ENCODE measurements at regions not wholly inside any gene's neighbourhood (a gene's known extent, or its start where the extent isn't known, plus 50 kb on each side); places are given as distances from the start of the nearest gene placed in this dataset.
"Not testable (repeated sequence)": the region's sequence is repeated elsewhere in the genome, so short reads cannot be mapped to it uniquely, and the experiment has no call there.

DNA sequence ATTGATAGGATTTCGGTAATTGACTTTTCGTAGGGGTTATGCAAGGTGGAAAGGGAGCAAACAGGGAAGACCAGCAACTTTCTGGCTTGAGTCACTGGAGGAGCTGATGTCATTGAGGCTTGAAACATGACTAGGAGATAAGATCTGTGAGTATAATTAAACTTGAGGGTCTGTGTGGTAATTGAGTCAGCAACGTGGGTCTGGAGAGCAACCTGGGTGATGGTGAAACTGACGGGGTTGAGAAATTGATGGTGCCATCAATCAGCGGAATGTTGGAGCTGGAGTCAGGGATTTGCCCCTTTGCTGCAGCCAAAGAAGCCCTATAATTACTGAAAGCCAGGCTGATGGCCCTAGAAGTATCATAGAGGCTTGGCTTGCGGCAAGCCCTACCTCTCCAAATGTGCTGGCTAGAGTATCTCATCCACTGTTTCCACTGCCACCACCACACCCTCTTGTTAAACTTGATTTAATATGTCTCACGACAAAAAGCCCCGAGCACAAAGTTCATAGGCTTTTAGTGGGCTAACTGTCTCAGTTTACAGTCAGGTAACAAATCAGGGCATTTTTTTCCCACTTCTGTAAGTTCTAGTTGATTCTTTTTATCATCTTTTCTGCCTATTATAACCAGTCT, 186.9 kb upstream of the ELAC2 start:
- no peak for DNase-seq

DNA sequence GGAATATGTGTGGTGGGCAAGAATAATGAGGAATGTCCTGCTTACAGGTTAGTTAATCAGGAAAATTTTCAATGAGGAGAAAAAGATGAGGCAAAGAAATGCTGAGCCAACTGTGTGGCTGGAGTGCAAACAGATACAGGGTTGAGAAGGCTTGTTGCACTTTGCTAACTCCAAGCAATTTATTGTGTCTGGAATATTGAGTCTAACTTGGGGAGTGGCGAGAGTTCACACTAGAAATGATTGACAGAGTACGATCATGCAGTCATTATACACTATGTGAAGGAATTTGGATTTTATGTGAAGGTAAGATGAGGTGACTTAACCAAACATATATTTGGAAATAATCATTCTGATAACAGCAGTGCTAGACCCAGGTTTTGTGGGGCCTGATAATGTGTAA, 185.0 kb upstream of the ELAC2 start:
- DNase-seq = no peak

DNA sequence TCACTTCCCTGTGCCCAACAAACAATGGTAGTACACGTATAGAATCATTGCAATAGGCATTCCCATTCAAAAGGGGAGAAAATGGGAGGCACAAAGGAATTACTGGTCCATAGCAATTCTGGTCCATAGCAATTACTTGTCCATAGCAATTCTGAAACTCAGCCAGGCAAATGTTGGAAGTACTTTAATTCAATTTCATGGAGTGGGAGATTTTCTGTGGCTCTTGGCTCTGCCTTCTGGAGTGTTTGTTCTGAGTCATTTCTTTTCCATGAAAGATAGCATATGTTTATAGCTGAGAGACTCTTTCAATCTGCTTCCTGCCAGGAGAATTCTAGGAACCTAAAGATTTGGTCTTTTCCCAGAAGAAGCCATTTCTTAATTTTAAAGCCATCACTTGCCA, 182.8 kb upstream of the ELAC2 start:
- no peak for DNase-seq

- no peak for DNase-seq
Observed at GRCh38 chr17:13199425-13199824, 181.6 kb upstream of the ELAC2 start.

DNA sequence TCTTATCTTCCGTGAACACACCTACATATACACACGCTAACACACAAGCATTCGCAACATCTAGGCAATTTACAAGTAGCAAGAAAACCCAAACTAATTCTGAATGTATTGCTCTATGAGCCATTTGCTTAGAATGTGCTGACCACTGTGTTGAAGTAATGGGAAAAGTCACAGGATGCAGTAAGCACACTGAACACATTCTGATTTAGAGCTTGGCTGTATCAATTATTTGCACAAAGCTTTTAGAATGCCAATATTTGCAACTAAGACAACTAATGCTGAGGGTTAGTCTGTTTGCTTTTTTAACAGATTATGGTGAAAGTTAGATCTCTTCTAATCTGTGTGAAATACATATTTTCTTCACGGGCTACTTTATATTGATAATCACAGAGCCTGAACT, 179.8 kb upstream of the ELAC2 start:
- no peak for DNase-seq

DNA sequence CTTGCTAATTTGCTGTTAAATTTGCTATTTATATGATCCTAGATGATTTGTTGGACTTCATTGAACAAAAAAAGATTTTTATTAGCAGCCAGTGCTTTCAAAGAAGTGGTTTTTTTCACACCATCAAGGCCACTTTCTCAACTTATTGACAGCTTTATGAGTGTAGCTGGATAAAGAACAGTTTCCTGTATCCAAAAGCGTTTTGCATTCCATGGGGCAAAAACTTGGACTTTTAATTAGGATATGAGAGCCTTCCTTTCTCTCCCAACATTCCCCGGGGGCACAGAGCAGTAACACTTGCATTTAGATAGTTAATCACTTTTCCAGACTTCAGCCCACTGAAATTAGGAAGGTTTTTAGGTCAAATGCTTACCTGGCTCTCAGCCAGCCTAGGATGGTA, 177.1 kb upstream of the ELAC2 start:
- DNase-seq = no peak

- DNase-seq = no peak
Observed at GRCh38 chr17:13182854-13183253, 165.0 kb upstream of the ELAC2 start.

DNA sequence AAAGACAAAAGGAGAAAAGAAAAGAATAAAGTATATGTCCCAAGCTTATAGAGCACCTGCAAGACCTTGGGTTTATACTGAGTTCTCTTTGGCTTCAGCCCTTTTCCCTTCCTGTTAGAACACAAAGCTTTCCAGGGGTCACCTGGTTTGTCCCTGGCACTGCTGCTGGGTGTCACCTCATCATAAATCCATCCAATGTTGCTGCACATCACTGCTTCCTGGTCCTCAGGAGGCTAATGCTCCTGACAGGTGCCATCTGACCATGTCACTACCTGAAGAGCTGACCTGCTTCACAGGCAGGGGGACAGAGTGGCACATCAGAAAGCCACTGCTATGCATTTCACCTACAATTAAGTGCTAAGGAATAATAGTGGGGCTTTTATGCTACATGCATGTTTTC, 164.6 kb upstream of the ELAC2 start:
- no peak for DNase-seq

- no peak for DNase-seq
Observed at GRCh38 chr17:13181683-13182082, 163.9 kb upstream of the ELAC2 start.

- no peak for DNase-seq
Observed at GRCh38 chr17:13176436-13176835, 158.6 kb upstream of the ELAC2 start.

DNA sequence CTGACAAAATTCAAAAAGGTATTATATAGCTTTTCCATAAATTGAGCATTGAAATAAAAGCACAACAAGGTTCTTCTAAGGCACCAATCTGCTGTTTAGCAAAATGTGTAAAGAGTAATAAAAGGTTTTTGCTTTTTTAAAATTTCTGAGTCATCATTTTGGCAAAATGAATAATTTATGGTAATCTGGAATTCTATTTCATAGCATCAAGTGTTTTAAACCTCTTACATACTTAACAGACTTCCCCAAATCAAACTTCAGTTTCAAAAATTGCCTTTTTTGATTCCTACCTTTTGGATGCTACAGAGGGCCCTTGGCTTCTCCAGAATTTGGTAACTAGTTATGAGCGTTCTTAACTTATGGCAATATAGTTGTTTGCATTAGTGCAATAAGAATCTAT, 154.0 kb upstream of the ELAC2 start:
- no peak for DNase-seq

DNA sequence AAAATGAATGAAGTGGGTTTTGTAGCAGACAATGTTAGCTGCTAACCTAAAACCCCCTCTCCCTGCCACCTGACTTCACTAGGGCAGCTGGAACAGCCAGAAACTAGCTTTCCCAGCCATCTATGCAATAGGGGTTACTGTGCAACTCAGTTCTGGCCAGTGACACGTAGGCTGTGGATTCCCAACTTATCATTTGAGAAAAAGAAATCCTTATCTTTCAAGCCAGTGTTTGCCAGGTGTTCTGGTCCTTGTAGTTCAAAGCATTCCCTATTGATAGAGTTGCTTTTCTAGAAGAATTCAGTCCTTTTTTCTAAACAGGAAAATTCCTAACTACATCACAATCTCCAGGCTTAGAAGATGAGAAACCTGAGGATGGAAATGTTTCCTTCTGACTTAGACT, 144.5 kb upstream of the ELAC2 start:
- DNase-seq = no peak

DNA sequence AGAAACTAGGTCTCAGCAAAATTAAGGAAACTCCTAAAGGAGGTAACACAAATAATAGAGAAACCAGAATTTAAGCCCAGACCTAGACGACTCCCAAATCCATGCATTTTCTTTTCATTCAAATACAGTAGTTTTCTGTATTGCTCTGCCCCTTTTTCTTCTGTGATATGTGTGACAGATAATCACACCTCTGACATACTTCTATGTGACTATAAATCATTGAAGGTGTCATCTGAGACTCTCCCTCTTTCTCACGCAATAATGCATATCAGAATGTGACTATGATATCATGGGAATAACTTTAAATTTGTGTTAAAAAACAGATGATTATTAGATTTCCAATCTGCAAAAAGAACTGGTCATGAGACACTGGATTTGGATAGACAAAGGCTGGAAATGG, 143.0 kb upstream of the ELAC2 start:
- DNase-seq = no peak

DNA sequence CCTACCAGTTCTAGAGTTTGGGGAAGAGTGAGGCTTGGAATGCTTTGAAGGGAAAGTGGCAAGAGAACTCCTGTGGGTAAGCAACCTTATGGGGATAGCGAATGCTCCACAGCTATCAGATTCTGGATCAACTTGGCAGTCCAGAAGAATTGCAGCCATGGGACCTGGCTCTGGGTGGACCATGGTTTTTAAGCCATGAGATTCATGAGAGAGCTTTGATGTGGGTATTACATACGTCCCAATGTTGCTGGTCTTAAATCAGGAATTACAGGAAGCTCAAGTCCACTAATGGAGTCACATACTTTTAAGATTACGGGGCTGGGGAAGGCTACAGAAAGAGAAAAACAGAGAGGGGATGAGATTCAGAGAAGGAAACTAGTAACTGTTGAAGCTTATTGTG, 142.5 kb upstream of the ELAC2 start:
- no peak for DNase-seq

DNA sequence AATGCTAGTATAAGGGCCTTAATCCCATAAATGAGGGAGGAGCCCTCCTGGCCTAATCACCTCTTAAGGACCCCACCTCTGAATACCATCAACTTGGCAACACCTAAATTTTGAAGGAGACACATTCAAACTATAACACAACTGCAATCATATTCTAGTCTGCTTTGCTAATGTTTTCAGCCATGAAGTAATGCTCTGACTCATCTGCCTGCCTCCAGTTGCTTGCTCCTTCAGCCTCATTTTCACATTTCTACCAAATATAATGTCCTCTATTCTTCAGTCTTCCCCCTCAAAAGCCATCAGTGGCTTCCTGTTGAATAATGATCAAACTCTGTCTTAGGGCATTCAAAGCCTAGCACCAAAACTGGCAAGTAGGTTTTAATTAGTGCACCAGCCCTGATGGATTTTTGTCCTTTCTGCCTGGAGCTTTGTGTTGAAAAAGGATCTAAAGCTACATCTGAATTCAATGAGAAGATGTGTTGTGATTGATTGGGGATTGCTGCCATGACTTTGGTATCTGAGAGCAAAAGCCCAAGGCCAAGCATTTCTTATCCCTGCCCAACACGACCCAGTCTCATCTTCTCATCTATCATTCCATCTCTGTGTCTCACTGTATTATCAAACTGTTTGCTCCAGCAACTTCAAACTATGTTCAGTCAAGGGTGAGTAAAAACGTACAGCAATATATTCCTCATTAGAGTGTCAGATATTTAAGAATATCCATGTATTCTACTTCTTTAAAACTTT, 140.8 kb upstream of the ELAC2 start:
- DNase-seq = no peak

DNA sequence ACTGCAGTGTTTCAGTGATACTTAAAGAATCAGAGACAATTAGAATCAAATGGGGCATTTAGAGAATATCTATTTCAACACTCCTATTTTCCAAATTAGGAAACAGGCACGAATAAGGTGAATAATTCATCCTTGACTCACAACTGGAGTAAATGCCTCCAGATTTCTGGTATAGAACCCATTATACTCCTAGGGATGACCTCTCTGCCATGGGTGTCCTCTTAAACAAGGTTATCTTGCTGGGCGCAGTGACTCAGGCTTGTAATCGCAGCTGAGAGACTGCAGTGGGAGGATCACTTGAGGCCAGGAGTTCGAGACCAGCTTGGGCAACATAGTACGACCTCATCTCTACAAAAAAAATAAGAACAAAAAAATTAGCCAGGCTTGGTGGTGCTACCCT, 139.8 kb upstream of the ELAC2 start:
- no peak for DNase-seq

DNA sequence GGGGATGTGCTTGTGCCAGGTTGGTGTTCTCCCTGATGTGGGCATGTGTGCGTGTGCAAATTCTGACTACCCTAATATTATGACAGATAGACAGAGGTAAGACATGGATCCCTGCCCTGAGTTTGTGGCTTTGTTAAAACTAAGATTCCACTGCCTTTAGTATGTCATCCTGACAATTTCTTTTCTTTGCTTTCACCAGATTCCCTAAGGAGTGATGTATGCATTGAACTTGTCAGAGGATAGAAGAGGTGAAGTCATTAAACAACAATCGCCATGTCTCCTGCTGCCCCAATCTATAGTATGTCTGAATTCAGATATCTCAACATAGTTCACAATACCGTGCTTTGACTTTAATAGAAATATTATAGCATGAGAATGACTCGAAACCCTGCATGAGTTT, 137.1 kb upstream of the ELAC2 start:
- no peak for DNase-seq

- no peak for DNase-seq
Observed at GRCh38 chr17:13154398-13154797, 136.6 kb upstream of the ELAC2 start.

- DNase-seq = no peak
Observed at GRCh38 chr17:13153036-13153435, 135.2 kb upstream of the ELAC2 start.

- no peak for DNase-seq
Observed at GRCh38 chr17:13152501-13152900, 134.7 kb upstream of the ELAC2 start.

DNA sequence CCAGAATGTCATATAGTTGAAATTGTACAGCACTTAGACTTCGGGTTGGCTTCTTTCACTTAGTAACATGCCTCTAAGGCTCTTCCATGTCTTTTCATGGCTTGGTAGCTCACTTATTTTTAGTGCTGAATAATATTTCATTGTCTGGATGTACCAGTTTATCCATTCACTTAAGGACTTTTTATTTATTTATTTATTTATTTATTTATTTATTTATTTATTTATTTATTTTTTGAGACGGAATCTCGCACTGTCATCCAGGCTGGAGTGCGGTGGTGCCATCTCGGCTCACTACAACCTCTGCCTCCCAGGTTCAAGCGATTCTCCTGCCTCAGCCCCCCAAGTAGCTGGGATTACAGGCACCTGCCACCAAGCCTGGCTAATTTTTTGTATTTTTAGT, 132.9 kb upstream of the ELAC2 start:
- not testable (repeated sequence) for DNase-seq

- no peak for DNase-seq
Observed at GRCh38 chr17:13143001-13143400, 125.2 kb upstream of the ELAC2 start.

DNA sequence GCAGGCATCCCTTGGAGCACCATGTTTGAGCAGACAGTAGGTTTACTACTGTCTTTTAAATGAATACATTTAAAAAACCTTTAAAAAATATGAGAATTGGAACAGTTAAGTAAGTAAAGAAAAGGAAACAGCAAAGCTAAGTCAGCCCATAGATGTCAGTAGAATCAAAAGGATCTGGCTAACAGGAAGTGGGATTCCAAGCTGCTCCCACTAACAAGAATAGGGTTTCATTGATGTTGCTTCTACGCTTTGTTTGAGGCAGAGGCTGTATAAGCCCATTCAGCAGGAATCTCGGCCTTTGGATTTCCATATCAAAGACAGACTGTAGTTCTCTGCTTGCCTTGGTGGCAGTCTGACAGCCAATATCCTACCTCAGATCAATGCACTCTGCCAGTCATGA, 122.9 kb upstream of the ELAC2 start:
- no peak for DNase-seq

DNA sequence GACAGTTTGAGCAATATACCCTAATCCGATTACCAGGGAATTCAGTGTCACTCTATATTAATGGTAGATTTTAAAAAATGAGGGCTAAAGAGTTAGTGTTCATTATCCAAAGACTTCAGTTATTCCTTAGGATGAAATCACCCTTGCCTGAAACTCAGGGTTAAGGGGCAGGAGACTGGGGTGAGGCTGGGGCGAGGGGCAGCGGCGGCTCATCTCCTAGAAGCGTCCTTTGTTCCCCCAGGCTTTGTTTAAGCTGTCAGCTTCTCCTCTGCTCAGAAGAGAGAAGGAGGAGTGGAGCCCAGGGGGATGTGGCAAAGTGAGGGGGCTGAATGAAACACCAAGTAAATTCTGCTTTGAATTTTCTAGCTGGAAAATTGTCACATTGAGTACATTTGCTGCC, 117.7 kb upstream of the ELAC2 start:
- no peak for DNase-seq

- no peak for DNase-seq
Observed at GRCh38 chr17:13134076-13134475, 116.2 kb upstream of the ELAC2 start.

All from stimulated activated naive CD4-positive, alpha-beta T cell (primary cell).